ENCODE measurements at regions not wholly inside any gene's neighbourhood (a gene's known extent, or its start where the extent isn't known, plus 50 kb on each side); places are given as distances from the start of the nearest gene placed in this dataset.
"Not testable (repeated sequence)": the region's sequence is repeated elsewhere in the genome, so short reads cannot be mapped to it uniquely, and the experiment has no call there.

- DNase-seq: no peak
Measured at GRCh38 chr6:97919631-97920030, 636.6 kb upstream of the MMS22L start.

GRCh38 chr6:97923249-97923648 is 640.2 kb upstream of the MMS22L start:
- DNase-seq: no peak

GRCh38 chr6:97925504-97925903 is 642.5 kb upstream of the MMS22L start:
- DNase-seq: no peak

- DNase-seq: no peak
Measured at GRCh38 chr6:97939440-97940168, 656.6 kb upstream of the MMS22L start.

- no peak for DNase-seq
Measured at GRCh38 chr6:97947841-97948240, 664.8 kb upstream of the MMS22L start.

GRCh38 chr6:97958134-97958533 is 675.1 kb upstream of the MMS22L start:
- no peak for DNase-seq

GRCh38 chr6:97963193-97963592 is 680.2 kb upstream of the MMS22L start:
- DNase-seq: no peak

- DNase-seq: no peak
Measured at GRCh38 chr6:97969065-97969464, 686.0 kb upstream of the MMS22L start.

GRCh38 chr6:97977084-97977483 is 694.1 kb upstream of the MMS22L start:
- DNase-seq: no peak

- DNase-seq: no peak
Measured at GRCh38 chr6:97978855-97979271, 695.8 kb upstream of the MMS22L start.

- not testable (repeated sequence) for DNase-seq
Measured at GRCh38 chr6:97979285-97979684, 696.3 kb upstream of the MMS22L start.

GRCh38 chr6:97989451-97989850 is 706.4 kb upstream of the MMS22L start:
- DNase-seq: no peak

- no peak for DNase-seq
Measured at GRCh38 chr6:97995158-97995557, 712.1 kb upstream of the MMS22L start.

GRCh38 chr6:98002678-98003077 is 719.7 kb upstream of the MMS22L start:
- no peak for DNase-seq

- DNase-seq: no peak
Measured at GRCh38 chr6:98014442-98015201, 731.6 kb upstream of the MMS22L start.

- no peak for DNase-seq
Measured at GRCh38 chr6:98016565-98016964, 733.5 kb upstream of the MMS22L start.

GRCh38 chr6:98020222-98020621 is 737.2 kb upstream of the MMS22L start:
- no peak for DNase-seq

- DNase-seq: no peak
Measured at GRCh38 chr6:98024359-98024758, 741.3 kb upstream of the MMS22L start.

GRCh38 chr6:98027898-98028297 is 744.9 kb upstream of the MMS22L start:
- DNase-seq: no peak

GRCh38 chr6:98033617-98034016 is 750.6 kb upstream of the MMS22L start:
- DNase-seq: no peak

GRCh38 chr6:98036344-98036923 is 753.4 kb upstream of the MMS22L start:
- no peak for DNase-seq

GRCh38 chr6:98037571-98037970 is 754.6 kb upstream of the MMS22L start:
- no peak for DNase-seq

- DNase-seq: no peak
Measured at GRCh38 chr6:98039443-98039842, 756.4 kb upstream of the MMS22L start.
